ENCODE measurements at regions not wholly inside any gene's neighbourhood (a gene's known extent, or its start where the extent isn't known, plus 50 kb on each side); places are given as distances from the start of the nearest gene placed in this dataset.

- H3K4me3 ChIP-seq (ENCODE audit: low read depth, low read length) = no peak overlapping the region
- TF ChIP-seq CTCF (IDR thresholded peaks at IDR 0.05; ENCODE audit: borderline replicate concordance, insufficient read depth, low read depth, low read length) = no peak
These were observed 520.5 kb downstream of the USP25 start for GRCh38 chr21:16250273-16250672.

- TF ChIP-seq CTCF (IDR thresholded peaks at IDR 0.05; ENCODE audit: borderline replicate concordance, insufficient read depth, low read depth, low read length) = no peak
These were observed 529.2 kb downstream of the USP25 start for GRCh38 chr21:16258844-16259611.

GRCh38 chr21:16262091-16262490, 532.3 kb downstream of the USP25 start:
- no peak for TF ChIP-seq CTCF (IDR thresholded peaks at IDR 0.05; ENCODE audit: borderline replicate concordance, insufficient read depth, low read depth, low read length)
- H3K4me3 ChIP-seq (ENCODE audit: low read depth, low read length) = no peak overlapping the region

More at GRCh38 chr21:16258844-16259611, 529.2 kb downstream of the USP25 start:
- no peak overlapping the region for H3K4me3 ChIP-seq (ENCODE audit: low read depth, low read length)

- no peak overlapping the region for H3K4me3 ChIP-seq (ENCODE audit: low read depth, low read length)
- no peak for TF ChIP-seq CTCF (IDR thresholded peaks at IDR 0.05; ENCODE audit: borderline replicate concordance, insufficient read depth, low read depth, low read length)
These were observed 534.5 kb downstream of the USP25 start for GRCh38 chr21:16264319-16264718.

- no peak overlapping the region for H3K4me3 ChIP-seq (ENCODE audit: low read depth, low read length)
- no peak for TF ChIP-seq CTCF (IDR thresholded peaks at IDR 0.05; ENCODE audit: borderline replicate concordance, insufficient read depth, low read depth, low read length)
These were observed 539.7 kb downstream of the USP25 start for GRCh38 chr21:16269476-16269875.

GRCh38 chr21:16279731-16280581, 550.2 kb downstream of the USP25 start:
- no peak overlapping the region for H3K4me3 ChIP-seq (ENCODE audit: low read depth, low read length)
- TF ChIP-seq CTCF (IDR thresholded peaks at IDR 0.05; ENCODE audit: borderline replicate concordance, insufficient read depth, low read depth, low read length) = no peak
